8988T (cell line): ENCODE measurements at regions not wholly inside any gene's neighbourhood (a gene's known extent, or its start where the extent isn't known, plus 50 kb on each side); places are given as distances from the start of the nearest gene placed in this dataset.
"Not testable (repeated sequence)": the region's sequence is repeated elsewhere in the genome, so short reads cannot be mapped to it uniquely, and the experiment has no call there.

Experiments
- DNase-seq: peaks from one replicate; pipeline ENCODE4 v3.0.0; 2011

DNA sequence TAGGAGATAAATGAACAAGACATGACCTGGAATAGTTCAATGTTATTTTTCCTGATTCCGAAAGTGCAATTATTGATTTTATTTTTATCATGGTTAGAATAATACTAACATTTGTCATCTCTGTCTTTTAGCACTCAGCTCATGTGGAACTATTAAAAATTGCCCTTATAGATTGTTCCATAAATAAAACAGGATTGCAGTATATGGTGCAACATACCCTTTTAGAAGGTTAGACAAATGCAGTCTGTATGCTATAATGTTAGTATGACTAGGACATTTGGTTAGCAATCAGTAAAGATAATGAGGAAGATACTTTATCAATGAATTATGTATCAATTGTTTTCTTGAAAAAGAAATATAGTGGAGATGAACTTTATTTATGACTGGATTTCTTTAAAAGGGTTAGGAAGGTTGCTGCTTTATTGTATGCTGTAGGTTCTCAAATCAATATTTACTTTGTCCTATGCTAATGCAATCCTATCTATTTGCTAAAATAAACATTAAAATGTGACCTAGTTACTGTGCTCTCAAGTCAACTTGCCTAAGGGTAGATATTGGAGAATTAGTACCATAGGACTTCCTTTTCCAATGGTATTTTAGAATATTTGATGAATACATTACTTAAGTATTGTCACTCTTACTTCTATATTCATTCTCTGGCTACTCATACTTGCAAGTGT is 348.9 kb upstream of the ISL1 start:
- no peak for DNase-seq

GRCh38 chr5:51039424-51040329 is 343.6 kb upstream of the ISL1 start:
- DNase-seq, result no peak

DNA sequence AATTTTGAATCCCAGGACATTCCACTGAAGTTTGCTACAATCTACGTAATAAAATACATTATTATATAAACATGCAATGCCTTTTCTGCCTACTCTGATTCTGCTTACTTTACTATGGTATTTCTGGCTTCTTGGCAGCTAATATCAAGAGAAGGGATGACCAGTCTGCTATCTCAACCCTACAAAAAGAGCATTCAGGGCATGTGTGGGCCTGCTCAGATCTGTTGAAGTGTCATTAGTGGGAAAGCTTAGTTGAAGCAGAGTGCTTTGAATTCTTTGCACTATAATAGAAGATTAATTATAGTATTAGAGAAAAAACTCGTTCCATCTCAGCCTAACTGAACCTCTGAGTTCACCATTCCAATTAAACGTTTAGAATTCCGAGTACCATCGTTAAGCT is 339.5 kb upstream of the ISL1 start:
- DNase-seq, result no peak

DNA sequence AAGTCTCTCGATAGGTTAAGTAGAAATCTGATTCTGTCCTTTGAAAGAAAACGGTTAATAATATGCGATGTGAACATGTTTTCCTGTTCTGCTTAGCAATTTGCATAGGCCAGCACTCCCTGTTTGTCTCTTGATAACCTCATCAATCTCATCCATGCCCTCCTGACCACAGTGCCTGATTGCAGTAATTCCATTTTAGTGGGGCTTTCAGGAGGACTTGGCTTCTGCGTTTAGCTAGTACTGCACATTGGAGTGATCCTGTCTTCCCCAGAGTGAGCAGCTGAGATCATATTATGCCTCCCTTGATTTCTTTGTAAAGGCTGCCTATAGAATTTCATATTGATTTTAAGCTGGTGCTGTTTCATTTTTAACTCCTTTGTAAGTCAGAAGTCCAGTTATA is 335.9 kb upstream of the ISL1 start:
- no peak for DNase-seq

DNA sequence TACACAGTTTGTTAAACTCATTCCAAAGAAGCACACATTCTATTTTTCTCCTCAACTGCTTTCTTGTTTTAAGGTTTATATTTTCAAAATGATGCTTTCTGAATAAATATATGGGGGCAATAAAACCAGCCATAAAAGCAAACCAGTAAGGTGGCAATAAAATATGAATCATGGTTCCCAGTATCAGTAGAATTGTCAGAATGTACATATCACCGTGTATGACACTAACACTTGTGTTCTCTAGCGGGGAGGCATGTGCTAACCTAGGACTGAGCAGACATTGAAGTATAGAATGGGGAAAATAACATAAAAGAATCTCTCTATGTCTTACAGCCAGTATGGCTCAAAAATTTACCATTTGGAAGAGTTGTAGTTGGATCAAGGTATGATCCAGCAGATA is 329.9 kb upstream of the ISL1 start:
- DNase-seq, result no peak

GRCh38 chr5:51060953-51061352 is 322.3 kb upstream of the ISL1 start:
- no peak for DNase-seq

- no peak for DNase-seq
These were observed 310.3 kb upstream of the ISL1 start for GRCh38 chr5:51072937-51073336.

GRCh38 chr5:51082741-51083140 is 300.5 kb upstream of the ISL1 start:
- no peak for DNase-seq

- no peak for DNase-seq
These were observed 291.4 kb upstream of the ISL1 start for GRCh38 chr5:51091816-51092215.

GRCh38 chr5:51095486-51095885 is 287.8 kb upstream of the ISL1 start:
- DNase-seq, result no peak

GRCh38 chr5:51096859-51097258 is 286.4 kb upstream of the ISL1 start:
- DNase-seq, result no peak

- no peak for DNase-seq
These were observed 283.9 kb upstream of the ISL1 start for GRCh38 chr5:51099173-51099853.

GRCh38 chr5:51104556-51104955 is 278.7 kb upstream of the ISL1 start:
- DNase-seq, result no peak

- no peak for DNase-seq
These were observed 273.4 kb upstream of the ISL1 start for GRCh38 chr5:51109786-51110410.

- DNase-seq, result no peak
These were observed 252.0 kb upstream of the ISL1 start for GRCh38 chr5:51131266-51131665.

GRCh38 chr5:51138164-51138563 is 245.1 kb upstream of the ISL1 start:
- DNase-seq, result no peak

GRCh38 chr5:51148437-51148836 is 234.8 kb upstream of the ISL1 start:
- no peak for DNase-seq

GRCh38 chr5:51156222-51156621 is 227.0 kb upstream of the ISL1 start:
- no peak for DNase-seq

DNA sequence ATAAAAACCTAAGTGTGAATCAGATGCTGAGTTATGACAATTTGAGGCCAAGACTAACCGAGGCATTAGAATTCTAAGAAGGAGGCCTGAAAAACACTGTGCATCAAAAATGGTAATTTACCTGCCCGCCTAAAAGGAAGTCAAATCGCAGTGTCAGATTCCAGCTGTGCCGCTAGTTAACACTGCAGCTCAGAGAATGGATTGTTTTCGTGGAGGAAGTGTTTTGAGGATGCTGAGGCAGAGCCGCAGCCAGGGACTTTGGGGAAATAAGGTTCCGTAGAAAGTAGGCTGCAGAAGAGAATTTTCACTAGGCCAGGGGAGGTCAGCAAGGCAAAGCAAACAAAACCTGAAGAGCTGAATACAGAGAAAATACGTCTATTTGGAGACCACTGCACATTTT is 226.4 kb upstream of the ISL1 start:
- DNase-seq, result no peak

DNA sequence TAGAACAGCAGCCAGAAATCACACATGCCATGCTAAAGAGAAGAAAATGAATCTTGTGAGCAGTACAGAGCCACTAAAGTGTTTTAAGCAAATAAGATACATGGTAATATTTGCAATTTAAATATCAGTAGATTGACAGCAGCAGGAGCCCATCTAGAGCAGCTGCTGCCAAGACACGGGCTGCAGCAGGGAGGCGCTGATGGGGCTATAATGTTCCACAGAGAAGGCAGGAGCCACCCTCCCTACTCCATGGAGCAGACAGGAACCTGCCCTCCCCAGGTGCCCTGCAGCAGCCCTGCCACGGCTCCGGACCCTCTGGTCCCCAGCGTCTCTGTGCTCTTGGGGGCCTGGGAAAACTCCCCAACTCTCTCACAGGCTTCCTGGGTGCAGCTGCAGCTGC is 224.1 kb upstream of the ISL1 start:
- DNase-seq, result no peak

DNA sequence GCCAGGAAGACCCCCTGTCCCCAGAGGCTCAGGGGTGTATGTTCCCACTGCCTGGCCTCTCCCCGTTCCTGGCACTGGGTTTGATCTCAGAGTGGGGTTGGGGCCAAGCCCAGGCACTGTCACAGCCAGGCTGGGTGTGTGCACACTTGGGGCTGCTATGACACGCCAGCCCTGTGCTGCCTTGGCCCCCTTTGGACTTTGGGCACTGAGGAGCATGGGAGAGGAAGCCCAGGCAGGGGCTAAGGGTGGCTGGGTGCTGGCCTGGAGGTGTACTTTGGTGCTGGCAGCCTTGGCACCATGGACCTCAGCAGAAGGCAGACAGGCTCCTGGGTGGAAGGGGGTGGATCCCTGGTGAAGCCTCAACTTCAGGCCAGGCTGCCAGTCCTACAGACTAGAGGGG is 223.6 kb upstream of the ISL1 start:
- no peak for DNase-seq

GRCh38 chr5:51162245-51162644 is 221.0 kb upstream of the ISL1 start:
- DNase-seq, result no peak

GRCh38 chr5:51165621-51166020 is 217.6 kb upstream of the ISL1 start:
- not testable (repeated sequence) for DNase-seq
